Lower leg skin (tissue), 3 donors: ENCODE measurements at regions not wholly inside any gene's neighbourhood (a gene's known extent, or its start where the extent isn't known, plus 50 kb on each side); places are given as distances from the start of the nearest gene placed in this dataset.

Experiments
- CTCF ChIP-seq, 3 donors: fragments of 450-650 bp; IDR thresholded peaks; one replicate each; pipeline ENCODE4 v1.5.1; 2016; ENCODE audit warnings: antibody characterized with exemption in 3 of 3, mild to moderate bottlenecking in 3 of 3, moderate library complexity in 2 of 3
- POLR2A ChIP-seq, 2 donors: fragments of 450-650 bp; IDR thresholded peaks; one replicate each; pipeline ENCODE4 v1.6.1; 2016 to 2017; ENCODE audit warnings: antibody characterized with exemption in 2 of 2, mild to moderate bottlenecking in 1 of 2, moderate library complexity in 1 of 2

GRCh38 chr4:123661080-123661737 is 264.6 kb downstream of the SPRY1 start:
- TF ChIP-seq POLR2A (IDR thresholded peaks at IDR 0.05) (no peak), CTCF (IDR thresholded peaks at IDR 0.05) (peak in 1 of 3 donors; percentile 39)
